ENCODE measurements at regions not wholly inside any gene's neighbourhood (a gene's known extent, or its start where the extent isn't known, plus 50 kb on each side); places are given as distances from the start of the nearest gene placed in this dataset.
"Not testable (repeated sequence)": the region's sequence is repeated elsewhere in the genome, so short reads cannot be mapped to it uniquely, and the experiment has no call there.

DNA sequence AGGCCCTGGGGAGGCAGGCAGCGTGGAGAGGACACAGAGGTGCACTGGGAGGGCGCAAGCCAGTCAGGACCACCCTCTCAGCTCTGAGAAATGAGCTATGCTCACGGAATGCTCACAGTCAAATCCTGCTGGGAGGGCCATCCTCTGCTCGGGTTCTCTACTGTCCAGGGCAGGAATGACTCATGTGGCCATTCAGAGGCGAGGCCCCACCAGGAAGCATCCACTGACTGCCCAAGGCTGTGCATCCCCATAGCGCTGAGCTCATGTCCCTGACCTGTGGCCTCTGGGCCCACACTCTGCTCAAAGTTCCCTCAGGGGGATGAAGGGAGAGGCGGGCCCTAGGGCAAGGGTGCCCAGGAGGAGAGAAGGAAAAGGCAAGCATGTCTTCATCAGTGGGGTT is 57.2 kb downstream of the OR4M2 start:
- TF ChIP-seq, protein P1, sequence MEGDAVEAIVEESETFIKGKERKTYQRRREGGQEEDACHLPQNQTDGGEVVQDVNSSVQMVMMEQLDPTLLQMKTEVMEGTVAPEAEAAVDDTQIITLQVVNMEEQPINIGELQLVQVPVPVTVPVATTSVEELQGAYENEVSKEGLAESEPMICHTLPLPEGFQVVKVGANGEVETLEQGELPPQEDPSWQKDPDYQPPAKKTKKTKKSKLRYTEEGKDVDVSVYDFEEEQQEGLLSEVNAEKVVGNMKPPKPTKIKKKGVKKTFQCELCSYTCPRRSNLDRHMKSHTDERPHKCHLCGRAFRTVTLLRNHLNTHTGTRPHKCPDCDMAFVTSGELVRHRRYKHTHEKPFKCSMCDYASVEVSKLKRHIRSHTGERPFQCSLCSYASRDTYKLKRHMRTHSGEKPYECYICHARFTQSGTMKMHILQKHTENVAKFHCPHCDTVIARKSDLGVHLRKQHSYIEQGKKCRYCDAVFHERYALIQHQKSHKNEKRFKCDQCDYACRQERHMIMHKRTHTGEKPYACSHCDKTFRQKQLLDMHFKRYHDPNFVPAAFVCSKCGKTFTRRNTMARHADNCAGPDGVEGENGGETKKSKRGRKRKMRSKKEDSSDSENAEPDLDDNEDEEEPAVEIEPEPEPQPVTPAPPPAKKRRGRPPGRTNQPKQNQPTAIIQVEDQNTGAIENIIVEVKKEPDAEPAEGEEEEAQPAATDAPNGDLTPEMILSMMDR (IDR thresholded peaks at IDR 0.05): not testable (repeated sequence)
- TF ChIP-seq POLR2A (IDR thresholded peaks at IDR 0.05): not testable (repeated sequence)
